Neuronal stem cell (in vitro differentiated cells): ENCODE measurements at regions not wholly inside any gene's neighbourhood (a gene's known extent, or its start where the extent isn't known, plus 50 kb on each side); places are given as distances from the start of the nearest gene placed in this dataset.
"Not testable (repeated sequence)": the region's sequence is repeated elsewhere in the genome, so short reads cannot be mapped to it uniquely, and the experiment has no call there.

Experiments used
- DNase-seq: peaks from one replicate; pipeline ENCODE4 v3.0.0-alpha.2; 2013; ENCODE audit warnings: low spot score
- H2AFZ ChIP-seq: one replicate; pipeline ENCODE4 v1.6.1; 2013; ENCODE audit warnings: mild to moderate bottlenecking, low read length, inconsistent platforms
- H2AK5ac ChIP-seq: 2 replicates; pipeline ENCODE4 v1.6.1; 2013; ENCODE audit warnings: low read depth, mild to moderate bottlenecking, inconsistent platforms, low read length, moderate library complexity, mixed read lengths
- H2BK120ac ChIP-seq: 2 replicates; pipeline ENCODE4 v1.6.1; 2013; ENCODE audit warnings: low read depth, mild to moderate bottlenecking, inconsistent platforms, low read length, moderate library complexity, mixed read lengths
- H2BK12ac ChIP-seq: one replicate; pipeline ENCODE4 v1.6.1; 2013; ENCODE audit warnings: low read length, inconsistent platforms
- H2BK15ac ChIP-seq: 2 replicates; pipeline ENCODE4 v1.6.1; 2013; ENCODE audit warnings: mild to moderate bottlenecking, low read length, inconsistent platforms, mixed read lengths
- H2BK5ac ChIP-seq: one replicate; pipeline ENCODE4 v1.6.1; 2013; ENCODE audit warnings: inconsistent platforms, mild to moderate bottlenecking, low read length, moderate library complexity
- H3K14ac ChIP-seq: one replicate; pipeline ENCODE4 v1.6.1; 2013; ENCODE audit warnings: low read length, inconsistent platforms
- H3K18ac ChIP-seq: 2 replicates; pipeline ENCODE4 v1.6.1; 2013; ENCODE audit warnings: low read length, inconsistent platforms
- H3K23ac ChIP-seq: 2 replicates; pipeline ENCODE4 v1.6.1; 2013; ENCODE audit warnings: low read depth, mild to moderate bottlenecking, mixed read lengths, low read length, inconsistent platforms; ENCODE audit not compliant: poor library complexity
- H3K27ac ChIP-seq: replicated peaks from 3 replicates; pipeline ENCODE4 v1.5.1; 2013; ENCODE audit warnings: low read length, inconsistent platforms
- H3K27me3 ChIP-seq, 3 experiments: 2 replicates each; pipeline ENCODE4 v1.6.1; 2013; ENCODE audit warnings: low read length in 3 of 3, mild to moderate bottlenecking in 2 of 3, inconsistent platforms in 1 of 3, low read depth in 1 of 3, mixed read lengths in 1 of 3, moderate library complexity in 1 of 3; ENCODE audit not compliant: control insufficient read depth in 3 of 3, insufficient read depth in 3 of 3
- H3K36me3 ChIP-seq, 2 donors: replicated peaks in 1 of 2; 2 replicates each; pipeline ENCODE4 v1.6.1; 2013; ENCODE audit warnings: low read length in 2 of 2; ENCODE audit not compliant: control insufficient read depth in 2 of 2, insufficient read depth in 2 of 2
- H3K4ac ChIP-seq: 2 replicates; pipeline ENCODE4 v1.6.1; 2013; ENCODE audit warnings: inconsistent platforms, mild to moderate bottlenecking, low read length, moderate library complexity
- H3K4me1 ChIP-seq, 2 donors: 1 replicate in 1 of 2; 2 replicates in 1 of 2; pipeline ENCODE4 v1.6.1; 2013; ENCODE audit warnings: low read length in 2 of 2, low read depth in 1 of 2; ENCODE audit not compliant: control insufficient read depth in 2 of 2, insufficient read depth in 1 of 2
- H3K4me2 ChIP-seq: one replicate; pipeline ENCODE4 v1.6.1; 2013; ENCODE audit warnings: mild to moderate bottlenecking, low read length, inconsistent platforms; ENCODE audit not compliant: insufficient read depth, poor library complexity, severe bottlenecking
- H3K4me3 ChIP-seq, 2 donors: 2 replicates each; pipeline ENCODE4 v1.5.1; 2013; ENCODE audit warnings: low read length in 2 of 2, mild to moderate bottlenecking in 2 of 2, inconsistent platforms in 1 of 2, moderate library complexity in 1 of 2
- H3K79me1 ChIP-seq: one replicate; pipeline ENCODE4 v1.6.1; 2013; ENCODE audit warnings: low read depth, mild to moderate bottlenecking, inconsistent platforms, low read length, moderate library complexity
- H3K9ac ChIP-seq: one replicate; pipeline ENCODE4 v1.6.1; 2013; ENCODE audit warnings: mild to moderate bottlenecking, low read depth, low read length, inconsistent platforms; ENCODE audit not compliant: poor library complexity
- H3K9me3 ChIP-seq, 2 donors: replicated peaks in 1 of 2; 2 replicates each; pipeline versions ENCODE3 to v1.6.1; 2013; ENCODE audit warnings: low read length in 2 of 2, mild to moderate bottlenecking in 2 of 2, inconsistent platforms in 1 of 2, low read depth in 1 of 2, mixed read lengths in 1 of 2, moderate library complexity in 1 of 2; ENCODE audit not compliant: control insufficient read depth in 2 of 2, insufficient read depth in 1 of 2
- H4K8ac ChIP-seq: one replicate; pipeline ENCODE4 v1.6.1; 2013; ENCODE audit warnings: low read depth, mild to moderate bottlenecking, inconsistent platforms, low read length, moderate library complexity
- H4K91ac ChIP-seq: one replicate; pipeline ENCODE4 v1.6.1; 2013; ENCODE audit warnings: low read length, low read depth, mild to moderate bottlenecking, inconsistent platforms; ENCODE audit not compliant: poor library complexity
- WGBS, 2 donors: extraction: QIAGEN DNeasy Blood & Tissue Kit; methylation state at CpG; one replicate each; pipeline ENCODE4 v1.1.7; 2013; ENCODE audit warnings: missing lambda C conversion rate in 2 of 2, mixed read lengths in 1 of 2; ENCODE audit not compliant: insufficient read length in 2 of 2, insufficient replicate concordance in 1 of 2; ENCODE audit errors: extremely low coverage in 2 of 2; 5-methylcytosine and 5-hydroxymethylcytosine counted together

GRCh38 chr5:82422751-82423181 is 144.6 kb upstream of the RPS23 start:
- no peak for DNase-seq
- no peak overlapping the region for H4K8ac ChIP-seq
- H2AFZ ChIP-seq: no peak overlapping the region
- no peaks in the 10 kb centered on the region for H3K4me1 ChIP-seq
- no peak overlapping the region for H3K18ac ChIP-seq
- no peak overlapping the region for H4K91ac ChIP-seq
- no peak overlapping the region for H2BK12ac ChIP-seq
- H2AK5ac ChIP-seq: no peak overlapping the region
- H3K27me3 ChIP-seq: no peaks in the 10 kb centered on the region
- H3K9me3 ChIP-seq: no peaks in the 10 kb centered on the region
- no peak overlapping the region for H2BK120ac ChIP-seq
- H3K4me3 ChIP-seq: no peak overlapping the region
- H3K4me2 ChIP-seq: no peak overlapping the region
- H3K79me1 ChIP-seq: no peaks in the 10 kb centered on the region
- no peak overlapping the region for H2BK5ac ChIP-seq
- no peak overlapping the region for H3K23ac ChIP-seq
- H3K4ac ChIP-seq: no peak overlapping the region
- H3K9ac ChIP-seq: no peak overlapping the region
- H3K27ac ChIP-seq: no peak overlapping the region
- H3K14ac ChIP-seq: no peak overlapping the region
- no peak overlapping the region for H2BK15ac ChIP-seq
- no CpG with 5 or more reads among the region's 6 CpGs for WGBS, 2 donors
- no peaks in the 10 kb centered on the region for H3K36me3 ChIP-seq

GRCh38 chr5:82422001-82422740 is 144.0 kb upstream of the RPS23 start:
- Histone ChIP-seq H3K9me3 (no peaks in the 10 kb centered on the region), H3K18ac (no peak overlapping the region), H3K79me1 (no peaks in the 10 kb centered on the region), H2BK12ac (no peak overlapping the region), H2AK5ac (no peak overlapping the region), H4K8ac (no peak overlapping the region), H2BK15ac (no peak overlapping the region), H3K23ac (no peak overlapping the region), H2BK5ac (no peak overlapping the region), H3K4me3 (no peak overlapping the region), H3K27ac (no peak overlapping the region), H3K9ac (no peak overlapping the region), H2BK120ac (no peak overlapping the region), H3K27me3 (no peaks in the 10 kb centered on the region), H3K4ac (no peak overlapping the region), H3K36me3 (no peaks in the 10 kb centered on the region), H4K91ac (no peak overlapping the region), H3K4me2 (no peak overlapping the region), H3K4me1 (no peaks in the 10 kb centered on the region), H2AFZ (no peak overlapping the region), H3K14ac (no peak overlapping the region)
- no CpG with 5 or more reads among the region's 2 CpGs for WGBS, 2 donors
- DNase-seq: no peak

DNA sequence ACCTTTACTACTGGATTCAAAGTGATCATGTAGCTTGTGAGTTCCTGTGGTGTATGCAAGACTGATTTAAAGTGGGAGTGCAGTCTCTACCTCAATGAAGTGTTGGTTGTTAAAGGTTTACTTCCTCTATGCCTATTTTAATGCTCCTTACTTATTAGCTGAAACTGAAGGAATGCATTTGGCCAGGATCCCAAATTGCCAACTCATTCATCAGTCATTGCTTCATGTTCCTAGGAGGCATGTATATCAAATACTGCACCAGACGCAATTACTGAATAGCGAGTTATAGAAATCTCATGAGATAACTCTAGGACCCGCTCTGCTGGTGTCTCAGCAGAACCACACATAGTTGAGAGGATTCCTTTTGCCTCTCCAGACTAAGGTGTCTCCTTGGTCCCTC is 143.0 kb upstream of the RPS23 start:
- H2BK12ac ChIP-seq: no peak overlapping the region
- H3K14ac ChIP-seq: no peak overlapping the region
- H3K9me3 ChIP-seq: no peaks in the 10 kb centered on the region
- H3K27ac ChIP-seq: no peak overlapping the region
- no peak overlapping the region for H3K4me2 ChIP-seq
- H3K23ac ChIP-seq: no peak overlapping the region
- no peak overlapping the region for H3K9ac ChIP-seq
- no peaks in the 10 kb centered on the region for H3K79me1 ChIP-seq
- no peaks in the 10 kb centered on the region for H3K36me3 ChIP-seq
- no peaks in the 10 kb centered on the region for H3K4me1 ChIP-seq
- no peak overlapping the region for H3K4ac ChIP-seq
- H2AK5ac ChIP-seq: no peak overlapping the region
- no peak overlapping the region for H2BK120ac ChIP-seq
- no peaks in the 10 kb centered on the region for H3K27me3 ChIP-seq
- whole genome bisulfite sequencing, 2 donors: no CpG with 5 or more reads among the region's 3 CpGs
- no peak overlapping the region for H2BK15ac ChIP-seq
- H4K91ac ChIP-seq: no peak overlapping the region
- no peak overlapping the region for H3K4me3 ChIP-seq
- no peak for DNase-seq
- H2AFZ ChIP-seq: no peak overlapping the region
- H4K8ac ChIP-seq: no peak overlapping the region
- no peak overlapping the region for H3K18ac ChIP-seq
- no peak overlapping the region for H2BK5ac ChIP-seq

DNA sequence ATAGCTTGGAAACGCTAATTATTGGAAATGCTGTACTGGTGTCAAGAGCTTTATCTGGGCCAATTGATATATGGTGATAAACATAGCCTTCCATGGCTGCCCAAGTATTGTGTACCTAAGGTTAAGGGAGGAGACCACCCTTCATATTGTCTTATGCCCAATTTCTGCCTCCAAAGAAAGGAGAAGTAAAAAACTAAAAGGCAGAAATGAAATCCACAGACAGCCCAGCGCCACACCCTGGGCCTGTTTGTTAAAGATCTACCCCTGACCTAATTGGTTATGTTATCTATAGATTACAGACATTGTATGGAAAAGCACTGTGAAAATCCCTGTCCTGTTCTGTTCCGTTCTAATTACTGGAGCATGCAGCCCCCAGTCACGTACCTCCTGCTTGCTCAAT is 142.4 kb upstream of the RPS23 start:
- not testable (repeated sequence) for H3K4me2 ChIP-seq, H3K23ac ChIP-seq, H2BK5ac ChIP-seq, H2AFZ ChIP-seq, H4K91ac ChIP-seq, H2BK15ac ChIP-seq, DNase-seq, H3K4ac ChIP-seq, H3K27ac ChIP-seq, H3K36me3 ChIP-seq, H3K9ac ChIP-seq, H3K79me1 ChIP-seq, H2BK12ac ChIP-seq, H3K18ac ChIP-seq, H2AK5ac ChIP-seq, H2BK120ac ChIP-seq, H3K4me3 ChIP-seq, H3K14ac ChIP-seq, H4K8ac ChIP-seq, H3K4me1 ChIP-seq, H3K27me3 ChIP-seq, H3K9me3 ChIP-seq
- no CpG with 5 or more reads among the region's 4 CpGs for WGBS, 2 donors
